Adrenal gland (tissue), 5 donors: ENCODE measurements at regions not wholly inside any gene's neighbourhood (a gene's known extent, or its start where the extent isn't known, plus 50 kb on each side); places are given as distances from the start of the nearest gene placed in this dataset.

Experiments
- CTCF ChIP-seq, 6 experiments: fragments of 450-650 bp in 4 of 6; fragments of 200-600 bp in 2 of 6; sonication (generic) in 1 of 6; IDR thresholded peaks; 1 replicate in 5 of 6; 2 replicates in 1 of 6; pipeline versions ENCODE4 v1.5.1 to v1.8.0; 2016 to 2021; ENCODE audit warnings: antibody characterized with exemption in 6 of 6, mild to moderate bottlenecking in 2 of 6, moderate library complexity in 1 of 6
- POLR2A ChIP-seq, 2 donors: fragments of 450-650 bp; IDR thresholded peaks; one replicate each; pipeline ENCODE4 v1.6.1; 2017; ENCODE audit warnings: antibody characterized with exemption in 2 of 2, mild to moderate bottlenecking in 2 of 2, moderate library complexity in 1 of 2
- donor health status: DM: no; HTN: no; CAD: no.

- TF ChIP-seq CTCF (IDR thresholded peaks at IDR 0.05) (no peak), POLR2A (IDR thresholded peaks at IDR 0.05) (no peak)
Measured at GRCh38 chr10:36621346-36621745, 504.1 kb upstream of the ANKRD30A start.
